LNCAP (cell line): ENCODE measurements at regions not wholly inside any gene's neighbourhood (a gene's known extent, or its start where the extent isn't known, plus 50 kb on each side); places are given as distances from the start of the nearest gene placed in this dataset.

ENCODE experiments used
- TF ChIP-seq, protein P1 (sequence below): fragments of 450-650 bp; IDR thresholded peaks from 2 replicates; pipeline ENCODE4 v1.5.1; 2017; ENCODE audit warnings: mild to moderate bottlenecking

- TF ChIP-seq, protein P1, sequence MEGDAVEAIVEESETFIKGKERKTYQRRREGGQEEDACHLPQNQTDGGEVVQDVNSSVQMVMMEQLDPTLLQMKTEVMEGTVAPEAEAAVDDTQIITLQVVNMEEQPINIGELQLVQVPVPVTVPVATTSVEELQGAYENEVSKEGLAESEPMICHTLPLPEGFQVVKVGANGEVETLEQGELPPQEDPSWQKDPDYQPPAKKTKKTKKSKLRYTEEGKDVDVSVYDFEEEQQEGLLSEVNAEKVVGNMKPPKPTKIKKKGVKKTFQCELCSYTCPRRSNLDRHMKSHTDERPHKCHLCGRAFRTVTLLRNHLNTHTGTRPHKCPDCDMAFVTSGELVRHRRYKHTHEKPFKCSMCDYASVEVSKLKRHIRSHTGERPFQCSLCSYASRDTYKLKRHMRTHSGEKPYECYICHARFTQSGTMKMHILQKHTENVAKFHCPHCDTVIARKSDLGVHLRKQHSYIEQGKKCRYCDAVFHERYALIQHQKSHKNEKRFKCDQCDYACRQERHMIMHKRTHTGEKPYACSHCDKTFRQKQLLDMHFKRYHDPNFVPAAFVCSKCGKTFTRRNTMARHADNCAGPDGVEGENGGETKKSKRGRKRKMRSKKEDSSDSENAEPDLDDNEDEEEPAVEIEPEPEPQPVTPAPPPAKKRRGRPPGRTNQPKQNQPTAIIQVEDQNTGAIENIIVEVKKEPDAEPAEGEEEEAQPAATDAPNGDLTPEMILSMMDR: no peak
Observed at GRCh38 chr5:119785057-119785456, 155.7 kb downstream of the FAM170A start.

DNA sequence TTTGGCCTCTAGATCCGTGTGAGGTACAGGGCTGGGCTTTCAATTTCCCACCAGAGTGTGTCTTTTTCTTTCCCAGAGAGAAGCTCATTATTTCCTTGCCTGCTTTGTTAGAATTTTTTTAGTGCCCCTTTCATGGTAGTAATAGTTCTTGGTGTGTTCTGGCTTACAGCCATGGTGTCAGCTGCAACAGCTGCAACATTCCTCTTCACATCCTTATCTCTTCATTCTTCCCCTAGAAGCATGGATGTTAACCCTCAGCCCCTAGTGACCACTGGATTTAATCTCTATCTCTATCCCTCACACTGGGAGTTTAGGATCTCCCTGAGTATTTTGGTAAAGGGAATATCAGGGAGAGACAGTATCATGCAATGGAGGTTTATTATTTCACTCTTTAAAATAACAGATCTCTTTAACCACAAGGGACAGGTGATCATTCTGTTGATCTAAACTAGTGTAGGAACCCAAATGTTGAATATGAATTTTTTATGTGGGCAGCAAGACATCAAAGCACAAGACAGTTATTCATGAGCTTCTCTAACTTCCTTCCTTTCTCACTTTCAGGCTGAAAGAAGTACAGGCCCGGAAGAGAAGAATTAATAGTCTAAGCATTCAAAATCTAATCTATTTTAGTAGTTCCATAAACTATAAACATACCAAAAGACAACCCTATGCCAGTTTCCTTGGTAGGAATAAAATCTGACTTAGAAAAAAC is 160.2 kb downstream of the FAM170A start:
- TF ChIP-seq, protein P1: no peak

DNA sequence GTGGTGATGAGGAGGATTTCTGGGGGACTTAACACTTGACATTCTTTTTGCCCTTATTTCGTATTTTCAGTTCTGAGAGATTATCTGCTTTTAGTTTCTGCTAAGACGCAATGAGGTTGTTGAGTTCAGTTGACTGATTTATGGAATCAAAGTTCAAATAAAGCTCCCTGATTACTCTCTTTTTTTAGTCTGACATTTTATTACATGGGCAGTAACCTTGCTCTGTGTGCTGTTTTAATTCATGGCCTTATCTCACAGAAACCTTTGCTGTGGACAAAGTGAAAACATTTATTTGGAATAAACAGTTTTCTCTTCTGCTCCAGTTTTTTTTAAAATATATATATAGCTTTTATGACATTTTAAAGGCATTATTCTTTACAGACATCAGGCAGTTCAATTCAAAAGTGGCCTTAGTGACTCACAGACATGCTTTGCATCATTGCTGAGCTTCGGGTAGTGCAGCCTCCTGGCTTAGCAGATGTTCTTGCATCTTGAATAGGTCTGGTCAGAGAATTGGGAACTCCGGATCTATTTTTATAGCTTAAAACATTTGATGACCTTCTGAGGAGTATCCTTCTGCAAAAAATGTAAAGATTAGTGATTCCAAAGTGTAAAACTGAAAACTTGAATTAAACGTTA is 162.9 kb downstream of the FAM170A start:
- TF ChIP-seq, protein P1: no peak

DNA sequence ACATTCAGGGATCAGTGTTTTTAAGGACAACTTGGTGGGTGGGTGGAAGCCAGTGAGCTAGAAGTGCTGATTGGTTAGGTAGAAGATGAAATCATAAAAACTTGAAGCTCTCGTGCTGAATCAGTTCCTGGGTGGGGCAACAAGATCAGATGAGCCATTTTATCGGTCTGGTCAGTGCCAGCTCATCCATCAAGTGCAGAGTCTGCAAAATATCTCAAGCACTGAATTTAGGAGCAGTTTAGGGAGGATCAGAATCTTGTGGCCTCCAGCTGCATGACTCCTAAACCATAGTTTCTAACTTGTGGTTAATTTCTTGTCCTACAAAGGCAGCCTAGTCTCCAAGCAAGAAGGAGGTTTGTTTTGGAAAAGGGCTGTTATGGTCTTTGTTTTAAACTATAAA is 166.4 kb downstream of the FAM170A start:
- TF ChIP-seq, protein P1: no peak

DNA sequence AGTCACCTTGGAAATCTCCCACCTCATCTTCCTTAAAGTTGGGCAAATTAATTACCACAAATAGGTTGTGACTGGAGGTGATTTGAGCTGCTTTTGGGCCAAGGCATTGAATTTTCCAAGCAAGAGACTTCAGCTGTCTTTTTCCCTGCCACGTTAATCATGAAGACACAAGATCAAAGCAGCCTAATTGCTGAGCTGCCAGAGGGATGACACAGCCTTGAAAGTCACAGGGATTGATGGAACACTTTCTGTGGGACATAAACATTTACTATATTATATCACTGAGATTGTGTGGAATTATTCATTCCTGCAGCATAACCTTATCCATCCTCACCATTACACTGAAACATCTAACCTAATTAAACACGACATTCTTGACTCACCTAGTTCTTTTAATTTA is 172.2 kb downstream of the FAM170A start:
- TF ChIP-seq, protein P1: no peak

DNA sequence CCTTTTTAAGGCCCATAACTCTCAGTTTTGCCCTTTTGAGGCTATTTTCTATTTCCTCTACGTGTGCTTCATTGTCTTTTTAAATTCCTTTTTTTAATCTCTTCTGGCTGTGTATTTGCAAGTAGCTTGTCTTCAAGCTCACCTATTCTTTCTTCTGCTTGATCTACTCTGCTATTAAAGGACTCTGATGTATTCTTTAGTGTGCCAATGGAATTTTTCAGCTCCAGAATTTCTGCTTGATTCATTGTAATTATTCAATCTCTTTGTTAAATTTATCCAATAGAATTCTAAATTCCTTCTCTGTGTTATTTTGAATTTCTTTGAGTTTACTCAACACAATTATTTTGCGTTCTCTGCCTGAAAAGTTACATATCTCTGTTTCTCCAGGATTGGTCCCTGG is 178.7 kb downstream of the FAM170A start:
- TF ChIP-seq, protein P1: no peak

DNA sequence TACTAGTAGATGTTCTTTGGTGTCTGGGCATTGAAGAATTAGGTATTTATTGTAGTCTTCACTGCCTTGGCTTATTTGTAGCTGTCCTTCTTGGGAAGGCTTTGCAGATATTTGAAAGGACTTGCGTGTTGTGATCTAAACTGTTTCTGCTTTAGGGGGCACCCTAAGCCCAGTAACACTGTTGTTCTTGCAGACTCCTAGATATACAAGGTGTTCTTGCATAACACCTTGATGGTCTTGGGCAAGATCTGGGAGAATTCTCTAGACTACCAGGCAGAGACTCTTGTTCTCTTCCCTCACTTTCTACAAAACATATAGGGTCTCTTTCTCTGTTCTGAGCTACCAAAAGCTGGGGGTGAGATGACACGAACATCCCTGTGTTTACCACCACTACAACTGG is 179.1 kb downstream of the FAM170A start:
- TF ChIP-seq, protein P1: no peak
